A673 (cell line): ENCODE measurements at regions not wholly inside any gene's neighbourhood (a gene's known extent, or its start where the extent isn't known, plus 50 kb on each side); places are given as distances from the start of the nearest gene placed in this dataset.

ENCODE experiments used
- CTCF ChIP-seq: fragments of 300-800, 200-600 bp; sonication (generic); conservative IDR thresholded peaks from 2 replicates; pipeline ENCODE4 v1.5.1; 2017; ENCODE audit warnings: low read depth, mild to moderate bottlenecking, antibody characterized with exemption, low read length, moderate library complexity, mixed read lengths
- EZH2 ChIP-seq: fragments of 200-600 bp; sonication (generic); IDR thresholded peaks from 2 replicates; pipeline ENCODE4 v1.6.1; 2017; ENCODE audit warnings: borderline replicate concordance, low read depth, mild to moderate bottlenecking, mixed read lengths, antibody characterized with exemption, low read length; ENCODE audit not compliant: poor library complexity, severe bottlenecking

GRCh38 chr7:3176112-3177000, 124.7 kb upstream of the SDK1 start:
- TF ChIP-seq CTCF (no peak), EZH2 (no peak)
